Smooth muscle cell (in vitro differentiated cells): ENCODE measurements at regions not wholly inside any gene's neighbourhood (a gene's known extent, or its start where the extent isn't known, plus 50 kb on each side); places are given as distances from the start of the nearest gene placed in this dataset.

ENCODE experiments used
- DNase-seq: peaks from one replicate; lab custom pipeline; 2025; ENCODE audit not compliant: unreplicated experiment; lab: John Stamatoyannopoulos, UW
- H2AFZ ChIP-seq: fragments of 200-600 bp; sonication (generic); 2 replicates; pipeline ENCODE4 v1.6.0; 2016; ENCODE audit warnings: antibody characterized with exemption, low read depth, mild to moderate bottlenecking
- H3F3A ChIP-seq: fragments of 200-600 bp; sonication (generic); 2 replicates; pipeline ENCODE4 v1.6.0; 2017; ENCODE audit warnings: antibody characterized with exemption, low read depth
- H3K27ac ChIP-seq: fragments of 200-600 bp; sonication (generic); 2 replicates; pipeline ENCODE4 v1.5.1; 2016; ENCODE audit warnings: low read depth, mild to moderate bottlenecking
- H3K27me3 ChIP-seq: fragments of 200-600 bp; sonication (generic); 2 replicates; pipeline ENCODE4 v1.6.1; 2016; ENCODE audit warnings: low read depth, mild to moderate bottlenecking
- H3K36me3 ChIP-seq: fragments of 200-600 bp; sonication (generic); 2 replicates; pipeline ENCODE4 v1.5.1; 2016; ENCODE audit warnings: low read depth
- H3K4me1 ChIP-seq: fragments of 200-600 bp; sonication (generic); 2 replicates; pipeline ENCODE4 v1.5.1; 2016; ENCODE audit warnings: low read depth
- H3K4me2 ChIP-seq: fragments of 200-600 bp; sonication (generic); 2 replicates; pipeline ENCODE4 v1.6.0; 2016; ENCODE audit warnings: mild to moderate bottlenecking
- H3K4me3 ChIP-seq: fragments of 200-600 bp; sonication (generic); 2 replicates; pipeline ENCODE4 v1.5.1; 2016; ENCODE audit warnings: mild to moderate bottlenecking
- H3K79me2 ChIP-seq: fragments of 200-600 bp; sonication (generic); 2 replicates; pipeline ENCODE4 v1.6.0; 2016; ENCODE audit warnings: low read depth, mild to moderate bottlenecking
- H3K9ac ChIP-seq: fragments of 200-600 bp; sonication (generic); 2 replicates; pipeline ENCODE4 v1.6.0; 2016; ENCODE audit warnings: low read depth
- H3K9me3 ChIP-seq: fragments of 200-600 bp; sonication (generic); replicated peaks from 2 replicates; pipeline ENCODE4 v1.5.1; 2016; ENCODE audit warnings: low read depth
- H4K20me1 ChIP-seq: fragments of 200-600 bp; sonication (generic); 2 replicates; pipeline ENCODE4 v1.6.0; 2016; ENCODE audit warnings: low read depth
- CTCF ChIP-seq: fragments of 200-600 bp; sonication (generic); IDR thresholded peaks from 2 replicates; pipeline ENCODE4 v1.5.1; 2017; ENCODE audit warnings: borderline replicate concordance, mild to moderate bottlenecking, antibody characterized with exemption; ENCODE audit not compliant: insufficient read depth, poor library complexity, severe bottlenecking
- WGBS: methylation state at CpG from one replicate; pipeline ENCODE4 v1.1.7; 2016; ENCODE audit warnings: low lambda C conversion rate; 5-methylcytosine and 5-hydroxymethylcytosine counted together

- 87% methylated on average over 1 of the region's 1 CpG for WGBS
- Histone ChIP-seq H3K79me2 (no peaks in the 10 kb centered on the region), H3K4me2 (no peak overlapping the region), H3K27ac (no peak overlapping the region), H3K27me3 (no peaks in the 10 kb centered on the region), H3K9ac (no peak overlapping the region), H4K20me1 (no peaks in the 10 kb centered on the region), H3K36me3 (no peaks in the 10 kb centered on the region), H3K4me3 (no peak overlapping the region), H2AFZ (no peak overlapping the region), H3K9me3 (no peaks in the 10 kb centered on the region), H3K4me1 (peaks cover 13% of the 10 kb centered on the region), H3F3A (no peaks in the 10 kb centered on the region)
- TF ChIP-seq CTCF: no peak
- no peak for DNase-seq
Measured at GRCh38 chr21:33158654-33159053, 71.1 kb upstream of the IFNAR2 start.

GRCh38 chr21:33162436-33162951 is 67.2 kb upstream of the IFNAR2 start:
- no peak overlapping the region for H3K4me3 ChIP-seq
- H3K27ac ChIP-seq: no peak overlapping the region
- H3K9me3 ChIP-seq: no peaks in the 10 kb centered on the region
- H3K79me2 ChIP-seq: no peaks in the 10 kb centered on the region
- H3K9ac ChIP-seq: no peak overlapping the region
- no peaks in the 10 kb centered on the region for H3K36me3 ChIP-seq
- peaks cover 13% of the 10 kb centered on the region for H3K4me1 ChIP-seq
- no peak for TF ChIP-seq CTCF
- no peak overlapping the region for H3K4me2 ChIP-seq
- no peaks in the 10 kb centered on the region for H3F3A ChIP-seq
- no peaks in the 10 kb centered on the region for H4K20me1 ChIP-seq
- no peak overlapping the region for H2AFZ ChIP-seq
- no peaks in the 10 kb centered on the region for H3K27me3 ChIP-seq
- whole genome bisulfite sequencing: 74% methylated on average over 15 of the region's 15 CpGs
- DNase-seq: no peak

- H3K79me2 ChIP-seq: no peaks in the 10 kb centered on the region
Measured at GRCh38 chr21:33168886-33169285, 60.9 kb upstream of the IFNAR2 start.

More at GRCh38 chr21:33168886-33169285, 60.9 kb upstream of the IFNAR2 start:
- Histone ChIP-seq H3K4me1 (no peaks in the 10 kb centered on the region), H3K36me3 (no peaks in the 10 kb centered on the region), H3K9me3 (no peaks in the 10 kb centered on the region), H3K4me2 (no peak overlapping the region), H3K27me3 (peaks cover 29% of the 10 kb centered on the region), H3K27ac (no peak overlapping the region), H4K20me1 (no peaks in the 10 kb centered on the region), H2AFZ (no peak overlapping the region), H3F3A (no peaks in the 10 kb centered on the region), H3K9ac (no peak overlapping the region), H3K4me3 (no peak overlapping the region)
- WGBS: 86% methylated on average over 6 of the region's 6 CpGs
- DNase-seq: no peak
- TF ChIP-seq CTCF: no peak
